Caco-2 (cell line): ENCODE measurements at regions not wholly inside any gene's neighbourhood (a gene's known extent, or its start where the extent isn't known, plus 50 kb on each side); places are given as distances from the start of the nearest gene placed in this dataset.

ENCODE experiments used
- BruUV-seq: library from RNA; stranded (reverse); fragments of 400-500 nt; replicated peaks from 2 replicates; lab custom pipeline; 2021; lab: Mats Ljungman, UMichigan
- CTCF ChIA-PET: fragments of 300-600 bp; sonication (Branson Sonifier 250); formaldehyde crosslinking; loops from one replicate; lab custom pipeline; 2022; ENCODE audit warnings: antibody characterized with exemption; lab: Charles Lee
- POLR2A ChIA-PET: fragments of 300-600 bp; sonication (Branson Sonifier 250); formaldehyde crosslinking; loops from one replicate; lab custom pipeline; 2022; ENCODE audit warnings: antibody characterized with exemption; lab: Charles Lee
- DNase-seq, 2 experiments: peaks; one replicate each; pipeline versions ENCODE4 v3.0.0 to v3.0.0-alpha.2; 2020 to 2022
- H3K27me3 ChIP-seq: replicated peaks from 2 replicates; pipeline ENCODE4 v1.6.0; 2011; ENCODE audit warnings: low read length; ENCODE audit not compliant: control insufficient read depth, insufficient read depth
- H3K36me3 ChIP-seq: 2 replicates; pipeline ENCODE4 v1.5.1; 2011; ENCODE audit warnings: low read length; ENCODE audit not compliant: control insufficient read depth, insufficient read depth
- H3K4me1 ChIP-seq: fragments of 250-450 bp; sonication (Bioruptor Pico); 2 replicates; pipeline ENCODE4 v1.5.1; 2020; ENCODE audit warnings: mild to moderate bottlenecking
- H3K4me3 ChIP-seq: 2 replicates; pipeline ENCODE4 v1.5.1; 2011; ENCODE audit warnings: low read depth, mild to moderate bottlenecking, control low read depth, low read length
- H3K9me3 ChIP-seq: fragments of 250-450 bp; sonication (Bioruptor Pico); 2 replicates; pipeline ENCODE4 v1.5.1; 2020; ENCODE audit warnings: mild to moderate bottlenecking, moderate library complexity
- H3K27ac Mint-ChIP-seq: one replicate; pipeline ENCODE4 v1.8.0; 2022; ENCODE audit warnings: mixed read lengths; ENCODE audit not compliant: unreplicated experiment
- H3K27me3 Mint-ChIP-seq: one replicate; pipeline ENCODE4 v1.8.0; 2022; ENCODE audit warnings: mixed read lengths; ENCODE audit not compliant: insufficient read depth, unreplicated experiment
- H3K36me3 Mint-ChIP-seq: one replicate; pipeline ENCODE4 v1.8.0; 2022; ENCODE audit warnings: mild to moderate bottlenecking, mixed read lengths; ENCODE audit not compliant: insufficient read depth, unreplicated experiment
- H3K4me1 Mint-ChIP-seq: one replicate; pipeline ENCODE4 v1.8.0; 2022; ENCODE audit warnings: low read depth, mixed read lengths; ENCODE audit not compliant: unreplicated experiment
- H3K4me3 Mint-ChIP-seq: one replicate; pipeline ENCODE4 v1.8.0; 2022; ENCODE audit warnings: mild to moderate bottlenecking, moderate library complexity, mixed read lengths; ENCODE audit not compliant: unreplicated experiment
- H3K9me3 Mint-ChIP-seq: one replicate; pipeline ENCODE4 v1.8.0; 2022; ENCODE audit warnings: mixed read lengths; ENCODE audit not compliant: unreplicated experiment
- intact Hi-C: fragments of 100-400 bp; cut with micrococcal nuclease; formaldehyde crosslinking; loops from one replicate; pipeline ENCODE4 v1.10.0; 2022; ENCODE audit not compliant: unreplicated experiment
- TF ChIP-seq, protein P1 (sequence below), 2 experiments: fragments of 200-600 bp in 1 of 2; IDR thresholded peaks; 1 replicate in 1 of 2; 2 replicates in 1 of 2; pipeline versions ENCODE4 v1.5.1 to v1.8.0; 2011 to 2022; ENCODE audit warnings: antibody characterized with exemption in 1 of 2, control low read depth in 1 of 2, inconsistent platforms in 1 of 2, low read depth in 1 of 2, low read length in 1 of 2, mild to moderate bottlenecking in 1 of 2, moderate library complexity in 1 of 2; ENCODE audit not compliant: insufficient read depth in 1 of 2, severe bottlenecking in 1 of 2, unreplicated experiment in 1 of 2

DNA sequence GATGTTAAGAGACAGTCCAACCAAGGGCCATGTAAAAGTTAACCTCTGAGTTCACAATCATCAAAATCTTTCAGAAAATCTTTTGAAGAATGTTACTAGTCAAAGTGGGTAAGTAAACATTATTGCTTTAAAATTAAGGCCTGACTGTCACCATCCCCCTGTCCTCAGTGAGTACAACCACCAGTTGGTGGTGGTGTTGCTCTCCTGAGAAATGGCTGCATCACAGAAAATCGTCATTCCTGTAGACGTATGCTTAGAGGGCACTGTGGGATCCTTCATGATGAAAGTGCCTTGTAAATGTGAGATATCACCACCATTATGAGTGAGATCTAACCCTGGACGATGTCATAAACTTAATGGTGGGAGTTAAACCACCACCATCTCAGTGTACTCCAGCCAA is 451.2 kb downstream of the RPS29 start:
- peak in 1 of 2 experiments; percentile 8 for DNase-seq
- peaks cover 4% of the 10 kb centered on the region; the same call in 1 of the 2 replicates for H3K9me3 ChIP-seq
- H3K4me3 Mint-ChIP-seq, result no peak overlapping the region
- H3K27ac Mint-ChIP-seq, result no peak overlapping the region
- ChIA-PET CTCF (no interaction called here), POLR2A (no interaction called here)
- intact Hi-C loops, result no loop called here
- BruUV-seq, result no TSS peak
- H3K9me3 Mint-ChIP-seq, result peaks cover 11% of the 10 kb centered on the region
- H3K27me3 ChIP-seq, result no peaks in the 10 kb centered on the region
- no peak overlapping the region for H3K4me3 ChIP-seq
- H3K4me1 Mint-ChIP-seq, result no peaks in the 10 kb centered on the region
- H3K4me1 ChIP-seq, result peaks cover 8% of the 10 kb centered on the region
- TF ChIP-seq, protein P1, sequence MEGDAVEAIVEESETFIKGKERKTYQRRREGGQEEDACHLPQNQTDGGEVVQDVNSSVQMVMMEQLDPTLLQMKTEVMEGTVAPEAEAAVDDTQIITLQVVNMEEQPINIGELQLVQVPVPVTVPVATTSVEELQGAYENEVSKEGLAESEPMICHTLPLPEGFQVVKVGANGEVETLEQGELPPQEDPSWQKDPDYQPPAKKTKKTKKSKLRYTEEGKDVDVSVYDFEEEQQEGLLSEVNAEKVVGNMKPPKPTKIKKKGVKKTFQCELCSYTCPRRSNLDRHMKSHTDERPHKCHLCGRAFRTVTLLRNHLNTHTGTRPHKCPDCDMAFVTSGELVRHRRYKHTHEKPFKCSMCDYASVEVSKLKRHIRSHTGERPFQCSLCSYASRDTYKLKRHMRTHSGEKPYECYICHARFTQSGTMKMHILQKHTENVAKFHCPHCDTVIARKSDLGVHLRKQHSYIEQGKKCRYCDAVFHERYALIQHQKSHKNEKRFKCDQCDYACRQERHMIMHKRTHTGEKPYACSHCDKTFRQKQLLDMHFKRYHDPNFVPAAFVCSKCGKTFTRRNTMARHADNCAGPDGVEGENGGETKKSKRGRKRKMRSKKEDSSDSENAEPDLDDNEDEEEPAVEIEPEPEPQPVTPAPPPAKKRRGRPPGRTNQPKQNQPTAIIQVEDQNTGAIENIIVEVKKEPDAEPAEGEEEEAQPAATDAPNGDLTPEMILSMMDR (IDR thresholded peaks at IDR 0.05; ENCODE audit: insufficient read depth in 1 of 2, low read depth in 1 of 2, low read length in 1 of 2, severe bottlenecking in 1 of 2, unreplicated experiment in 1 of 2), result no peak
- H3K27me3 Mint-ChIP-seq, result no peaks in the 10 kb centered on the region
- no peaks in the 10 kb centered on the region for H3K36me3 ChIP-seq
- H3K36me3 Mint-ChIP-seq, result no peaks in the 10 kb centered on the region

DNA sequence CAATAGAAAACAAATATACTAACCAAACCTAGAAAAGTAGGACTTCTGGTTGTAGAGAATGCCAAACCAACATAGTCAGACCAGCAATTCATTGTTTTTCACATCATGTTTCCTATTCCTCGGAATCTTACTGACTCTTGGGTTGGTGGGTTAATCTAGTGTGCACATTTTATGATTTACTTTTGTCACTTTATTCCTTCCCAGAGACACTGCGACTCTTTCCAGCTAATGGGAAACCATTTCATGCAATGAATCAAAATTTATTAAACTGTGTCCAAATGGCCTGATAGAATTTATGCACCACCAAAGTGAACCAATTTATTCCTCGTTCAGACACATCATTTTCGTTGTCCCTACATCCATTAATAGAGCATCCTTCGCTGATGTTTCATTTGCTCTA is 464.9 kb downstream of the RPS29 start:
- TF ChIP-seq, protein P1 (IDR thresholded peaks at IDR 0.05; ENCODE audit: insufficient read depth in 1 of 2, low read depth in 1 of 2, low read length in 1 of 2, severe bottlenecking in 1 of 2, unreplicated experiment in 1 of 2), result no peak
- no peaks in the 10 kb centered on the region for H3K27me3 Mint-ChIP-seq
- no peaks in the 10 kb centered on the region for H3K36me3 Mint-ChIP-seq
- POLR2A ChIA-PET, result no interaction called here
- intact Hi-C loops, result no loop called here
- no peak for DNase-seq
- no peak overlapping the region for H3K4me3 Mint-ChIP-seq
- Histone ChIP-seq H3K27me3 (no peaks in the 10 kb centered on the region), H3K9me3 (no peaks in the 10 kb centered on the region), H3K36me3 (no peaks in the 10 kb centered on the region), H3K4me1 (no peaks in the 10 kb centered on the region), H3K4me3 (no peak overlapping the region)
- no TSS peak for BruUV-seq
- no peaks in the 10 kb centered on the region for H3K9me3 Mint-ChIP-seq
- H3K4me1 Mint-ChIP-seq, result no peaks in the 10 kb centered on the region
- H3K27ac Mint-ChIP-seq, result no peak overlapping the region
- CTCF ChIA-PET, result no interaction called here

DNA sequence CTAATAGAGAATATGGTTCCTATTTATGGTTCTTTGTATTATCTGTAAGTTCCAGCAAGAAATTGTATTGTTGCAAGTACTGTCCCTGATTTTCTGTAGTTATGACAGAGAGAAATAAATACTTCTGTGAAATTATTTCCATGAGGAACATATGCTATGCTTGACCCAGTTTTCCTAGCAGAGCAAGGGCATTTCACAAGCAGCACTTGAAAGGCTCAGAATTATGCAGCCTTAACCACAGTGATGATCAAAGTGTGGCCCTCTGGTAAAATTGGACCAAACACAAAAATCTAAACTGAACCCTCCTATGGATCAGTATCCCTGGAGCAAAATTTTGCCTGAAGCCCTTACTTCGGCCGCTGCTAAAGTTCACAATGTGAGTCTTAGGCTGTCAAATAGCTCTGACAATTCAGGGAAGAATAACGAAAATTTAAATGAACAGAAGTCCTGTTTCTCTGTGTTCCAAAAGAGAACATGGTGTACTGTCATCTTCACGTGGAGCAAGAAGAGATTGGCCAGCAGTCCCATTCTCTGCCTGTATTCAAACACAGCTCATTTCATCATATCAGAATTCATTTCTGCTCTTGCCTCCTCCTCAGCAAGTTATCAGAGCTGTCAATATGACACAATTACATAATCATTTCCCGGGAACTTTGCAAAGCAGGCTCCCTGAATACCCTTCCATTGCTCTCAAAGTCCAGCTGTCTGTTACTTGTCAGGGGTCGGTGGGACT is 471.9 kb downstream of the RPS29 start:
- no peaks in the 10 kb centered on the region for H3K27me3 ChIP-seq
- H3K4me1 Mint-ChIP-seq, result no peaks in the 10 kb centered on the region
- H3K9me3 Mint-ChIP-seq, result no peaks in the 10 kb centered on the region
- no peak overlapping the region for H3K4me3 ChIP-seq
- H3K36me3 ChIP-seq, result no peaks in the 10 kb centered on the region
- no peaks in the 10 kb centered on the region for H3K9me3 ChIP-seq
- no peaks in the 10 kb centered on the region for H3K27me3 Mint-ChIP-seq
- no peak overlapping the region for H3K27ac Mint-ChIP-seq
- ChIA-PET CTCF (no interaction called here), POLR2A (interaction anchor here (0.8 kb wide), 1 partner anchor 473 kb away, joined by 3 read pairs; no protein-coding TSS in a partner anchor)
- H3K36me3 Mint-ChIP-seq, result no peaks in the 10 kb centered on the region
- intact Hi-C loops, result no loop called here
- no peak for DNase-seq
- no peaks in the 10 kb centered on the region for H3K4me1 ChIP-seq
- TF ChIP-seq, protein P1 (IDR thresholded peaks at IDR 0.05; ENCODE audit: insufficient read depth in 1 of 2, low read depth in 1 of 2, low read length in 1 of 2, severe bottlenecking in 1 of 2, unreplicated experiment in 1 of 2), result no peak
- BruUV-seq, result no TSS peak
- no peak overlapping the region for H3K4me3 Mint-ChIP-seq
